Mesenchymal stem cell (in vitro differentiated cells and primary cell): ENCODE measurements at regions not wholly inside any gene's neighbourhood (a gene's known extent, or its start where the extent isn't known, plus 50 kb on each side); places are given as distances from the start of the nearest gene placed in this dataset.
"Not testable (repeated sequence)": the region's sequence is repeated elsewhere in the genome, so short reads cannot be mapped to it uniquely, and the experiment has no call there.

Experiments used
- DNase-seq: peaks from one replicate; pipeline ENCODE4 v3.0.0-alpha.2; 2013
- H2AFZ ChIP-seq: one replicate; pipeline ENCODE4 v1.6.1; 2013; ENCODE audit warnings: low read depth, mild to moderate bottlenecking, control low read depth, inconsistent platforms, low read length, moderate library complexity
- H2AK5ac ChIP-seq: 2 replicates; pipeline ENCODE4 v1.6.1; 2013; ENCODE audit warnings: low read length, moderate library complexity, mild to moderate bottlenecking, inconsistent platforms; ENCODE audit not compliant: severe bottlenecking
- H2BK120ac ChIP-seq: one replicate; pipeline ENCODE4 v1.6.1; 2013; ENCODE audit warnings: low read depth, mild to moderate bottlenecking, inconsistent platforms, low read length, moderate library complexity
- H2BK12ac ChIP-seq, 2 experiments: one replicate each; pipeline ENCODE4 v1.6.1; 2013; ENCODE audit warnings: inconsistent platforms in 2 of 2, low read length in 2 of 2, mild to moderate bottlenecking in 2 of 2, moderate library complexity in 2 of 2, control low read depth in 1 of 2
- H2BK15ac ChIP-seq: one replicate; pipeline ENCODE4 v1.6.1; 2013; ENCODE audit warnings: mild to moderate bottlenecking, low read depth, inconsistent platforms; ENCODE audit not compliant: poor library complexity, severe bottlenecking
- H2BK5ac ChIP-seq: 2 replicates; pipeline ENCODE4 v1.6.1; 2013; ENCODE audit warnings: low read depth, mild to moderate bottlenecking, low read length, control low read depth, inconsistent platforms; ENCODE audit not compliant: poor library complexity, severe bottlenecking
- H3K14ac ChIP-seq, 2 experiments: one replicate each; pipeline ENCODE4 v1.6.1; 2013; ENCODE audit warnings: inconsistent platforms in 2 of 2, low read length in 2 of 2, control low read depth in 1 of 2, mild to moderate bottlenecking in 1 of 2, moderate library complexity in 1 of 2
- H3K18ac ChIP-seq, 2 experiments: one replicate each; pipeline ENCODE4 v1.6.1; 2013; ENCODE audit warnings: inconsistent platforms in 2 of 2, low read length in 2 of 2, control low read depth in 1 of 2, low read depth in 1 of 2, mild to moderate bottlenecking in 1 of 2
- H3K23ac ChIP-seq, 2 experiments: one replicate each; pipeline ENCODE4 v1.6.1; 2013; ENCODE audit warnings: inconsistent platforms in 2 of 2, low read length in 2 of 2, mild to moderate bottlenecking in 2 of 2, moderate library complexity in 2 of 2, control low read depth in 1 of 2
- H3K27ac ChIP-seq: 2 replicates; pipeline ENCODE4 v1.5.1; 2013; ENCODE audit warnings: mild to moderate bottlenecking, moderate library complexity, low read length, control low read depth, inconsistent platforms; ENCODE audit not compliant: poor library complexity, severe bottlenecking
- H3K27me3 ChIP-seq, 2 experiments: 2 replicates each; pipeline versions ENCODE4 v1.6.1 to v1.7.0; 2013; ENCODE audit warnings: low read length in 2 of 2, mild to moderate bottlenecking in 2 of 2, moderate library complexity in 2 of 2, control low read depth in 1 of 2, inconsistent platforms in 1 of 2; ENCODE audit not compliant: control insufficient read depth in 1 of 2, insufficient read depth in 1 of 2
- H3K36me3 ChIP-seq, 2 experiments: 2 replicates each; pipeline versions ENCODE4 v1.6.1 to v1.7.0; 2013; ENCODE audit warnings: low read length in 2 of 2, control low read depth in 1 of 2, inconsistent platforms in 1 of 2, low read depth in 1 of 2, mild to moderate bottlenecking in 1 of 2; ENCODE audit not compliant: insufficient read depth in 2 of 2, control insufficient read depth in 1 of 2
- H3K4ac ChIP-seq, 2 experiments: one replicate each; pipeline ENCODE4 v1.6.1; 2013; ENCODE audit warnings: inconsistent platforms in 2 of 2, low read length in 2 of 2, mild to moderate bottlenecking in 2 of 2, moderate library complexity in 2 of 2, control low read depth in 1 of 2, low read depth in 1 of 2
- H3K4me1 ChIP-seq: 2 replicates; pipeline ENCODE4 v1.6.1; 2013; ENCODE audit warnings: low read depth, low read length, control low read depth; ENCODE audit not compliant: control insufficient read depth, insufficient read depth
- H3K4me2 ChIP-seq: 2 replicates; pipeline ENCODE4 v1.6.1; 2013; ENCODE audit warnings: low read length, mild to moderate bottlenecking, inconsistent platforms; ENCODE audit not compliant: poor library complexity, severe bottlenecking
- H3K4me3 ChIP-seq, 2 experiments: 2 replicates each; pipeline versions ENCODE4 v1.5.1 to v1.7.0; 2013; ENCODE audit warnings: low read length in 2 of 2, mild to moderate bottlenecking in 2 of 2, control low read depth in 1 of 2, low read depth in 1 of 2; ENCODE audit not compliant: insufficient read depth in 1 of 2
- H3K79me1 ChIP-seq: replicated peaks from 2 replicates; pipeline ENCODE4 v1.6.1; 2013; ENCODE audit warnings: mild to moderate bottlenecking, control low read depth, low read length, inconsistent platforms; ENCODE audit not compliant: poor library complexity, severe bottlenecking
- H3K9ac ChIP-seq: 2 replicates; pipeline ENCODE4 v1.7.0; 2013; ENCODE audit warnings: mild to moderate bottlenecking, low read length, moderate library complexity
- H3K9me3 ChIP-seq: 2 replicates; pipeline ENCODE4 v1.7.0; 2013; ENCODE audit warnings: mild to moderate bottlenecking, low read length; ENCODE audit not compliant: control insufficient read depth
- H4K8ac ChIP-seq: one replicate; pipeline ENCODE4 v1.6.1; 2013; ENCODE audit warnings: inconsistent platforms, mild to moderate bottlenecking, low read length, moderate library complexity
- H4K91ac ChIP-seq: one replicate; pipeline ENCODE4 v1.6.1; 2013; ENCODE audit warnings: mild to moderate bottlenecking, low read length, inconsistent platforms
- WGBS: methylation state at CpG from one replicate; pipeline ENCODE4 v1.1.7; 2013; ENCODE audit warnings: mixed read lengths; 5-methylcytosine and 5-hydroxymethylcytosine counted together

DNA sequence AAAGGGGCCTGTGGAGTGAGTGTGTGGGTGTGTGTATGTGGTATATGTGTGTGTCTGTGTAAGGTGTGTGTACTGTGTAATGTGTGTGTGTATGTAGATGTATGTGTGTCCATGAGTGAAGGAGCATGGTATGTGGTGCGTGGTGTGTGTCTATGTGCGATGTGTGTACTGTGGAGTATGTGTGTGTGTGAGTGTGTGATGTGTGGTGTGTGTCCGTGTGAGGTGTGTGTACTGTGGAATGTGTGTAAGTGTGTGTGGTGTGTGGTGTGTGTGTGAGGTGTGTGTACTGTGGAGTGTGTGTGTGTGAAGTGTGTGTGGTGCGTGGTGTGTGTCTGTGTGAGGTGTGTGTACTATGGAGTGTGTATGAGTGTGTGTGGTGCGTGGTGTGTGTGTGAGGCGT, 83.1 kb upstream of the PRR5 start:
- H3K9ac ChIP-seq, H2AFZ ChIP-seq, H3K4me3 ChIP-seq, H4K8ac ChIP-seq, H2BK5ac ChIP-seq, DNase-seq, H2AK5ac ChIP-seq, H3K27ac ChIP-seq, H2BK120ac ChIP-seq, H3K36me3 ChIP-seq, H3K79me1 ChIP-seq, H3K4me2 ChIP-seq, H3K4ac ChIP-seq, H2BK15ac ChIP-seq, H3K23ac ChIP-seq, H3K9me3 ChIP-seq: not testable (repeated sequence)
- H4K91ac ChIP-seq = peak overlapping the region; percentile 67
- H3K4me1 ChIP-seq = peaks cover 11% of the 10 kb centered on the region
- H3K14ac ChIP-seq = peak overlapping the region in 1 of 2 experiments; percentile 61
- H3K27me3 ChIP-seq = peaks cover 19 to 45% of the 10 kb centered on the region in 2 experiments
- H2BK12ac ChIP-seq = peak overlapping the region in 1 of 2 experiments; percentile 84
- peak overlapping the region in 1 of 2 experiments; percentile 65 for H3K18ac ChIP-seq
- WGBS = 93% methylated on average over 6 of the region's 6 CpGs

- H3K4me3 ChIP-seq = no peak overlapping the region
- no peak overlapping the region for H3K18ac ChIP-seq
- H4K91ac ChIP-seq = no peak overlapping the region
- H3K4me1 ChIP-seq = peaks cover 11% of the 10 kb centered on the region
- H3K79me1 ChIP-seq = no peaks in the 10 kb centered on the region
- H2BK5ac ChIP-seq = no peak overlapping the region
- H3K23ac ChIP-seq = no peak overlapping the region
- peaks cover 19 to 42% of the 10 kb centered on the region in 2 experiments for H3K27me3 ChIP-seq
- H3K4ac ChIP-seq = no peak overlapping the region
- no peak overlapping the region for H2BK12ac ChIP-seq
- peaks cover 7% of the 10 kb centered on the region for H3K9me3 ChIP-seq
- no peak overlapping the region for H3K14ac ChIP-seq
- H2BK120ac ChIP-seq = no peak overlapping the region
- no peak overlapping the region for H3K27ac ChIP-seq
- H2AK5ac ChIP-seq = no peak overlapping the region
- H3K36me3 ChIP-seq = no peaks in the 10 kb centered on the region
- no peak for DNase-seq
- H2BK15ac ChIP-seq = no peak overlapping the region
- H2AFZ ChIP-seq = no peak overlapping the region
- H3K4me2 ChIP-seq = no peak overlapping the region
- H3K9ac ChIP-seq = no peak overlapping the region
- no peak overlapping the region for H4K8ac ChIP-seq
- WGBS = 79% methylated on average over 17 of the region's 17 CpGs
These were observed 83.6 kb upstream of the PRR5 start for GRCh38 chr22:44618400-44618799.

- no peak for DNase-seq
- H3K18ac ChIP-seq = peak overlapping the region in 1 of 2 experiments; percentile 34
- no peak overlapping the region for H4K8ac ChIP-seq
- H2BK15ac ChIP-seq = no peak overlapping the region
- no peak overlapping the region for H2AK5ac ChIP-seq
- no peak overlapping the region for H2BK5ac ChIP-seq
- H3K27ac ChIP-seq = no peak overlapping the region
- peaks cover 12% of the 10 kb centered on the region for H3K9me3 ChIP-seq
- H3K4ac ChIP-seq = no peak overlapping the region
- H3K9ac ChIP-seq = no peak overlapping the region
- no peaks in the 10 kb centered on the region for H3K79me1 ChIP-seq
- no peak overlapping the region for H2BK120ac ChIP-seq
- no peak overlapping the region for H3K23ac ChIP-seq
- no peak overlapping the region for H3K4me2 ChIP-seq
- H4K91ac ChIP-seq = peak overlapping the region; percentile 71
- H3K27me3 ChIP-seq = peaks cover 19 to 42% of the 10 kb centered on the region in 2 experiments
- H2BK12ac ChIP-seq = no peak overlapping the region
- no peak overlapping the region for H3K4me3 ChIP-seq
- H2AFZ ChIP-seq = no peak overlapping the region
- H3K36me3 ChIP-seq = no peaks in the 10 kb centered on the region
- 96% methylated on average over 4 of the region's 4 CpGs for WGBS
- peak overlapping the region in 1 of 2 experiments; percentile 90 for H3K14ac ChIP-seq
- peaks cover 11% of the 10 kb centered on the region for H3K4me1 ChIP-seq
These were observed 84.2 kb upstream of the PRR5 start for GRCh38 chr22:44617828-44618227.

DNA sequence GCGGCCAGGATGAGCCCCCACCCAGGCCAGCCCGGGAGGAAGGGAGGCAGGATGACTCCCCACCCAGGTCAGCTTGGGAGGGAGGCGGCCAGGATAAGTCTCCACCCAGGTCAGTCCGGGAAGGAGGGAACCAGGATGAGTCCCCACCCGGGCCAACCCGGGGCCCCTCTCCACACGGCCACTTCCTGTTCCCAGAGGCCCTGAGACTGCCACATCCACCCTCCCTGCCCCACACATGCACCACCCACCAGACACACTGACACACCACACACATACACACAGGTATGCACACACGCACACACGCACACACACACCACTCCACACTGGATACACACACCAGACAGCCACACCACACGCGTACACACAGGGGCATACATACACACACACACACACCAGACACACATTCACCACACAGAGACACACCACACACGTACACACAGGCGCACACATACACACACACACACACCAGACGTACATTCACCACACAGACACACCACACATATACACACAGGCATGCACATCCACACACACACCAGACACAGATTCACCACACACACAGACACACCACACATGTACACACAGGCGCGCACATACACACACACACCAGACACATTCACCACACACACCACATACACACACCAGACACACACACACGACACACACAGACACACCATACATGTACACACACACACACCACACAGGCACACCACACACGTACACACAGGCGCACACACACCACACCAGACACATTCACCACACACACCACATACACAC, 84.9 kb upstream of the PRR5 start:
- Histone ChIP-seq H3K18ac (peak overlapping the region in 1 of 2 experiments; percentile 80), H3K4ac (peak overlapping the region in 1 of 2 experiments; percentile 35), H3K4me1 (peaks cover 7% of the 10 kb centered on the region), H3K4me2 (no peak overlapping the region), H2BK15ac (peak overlapping the region; percentile 13), H3K36me3 (no peaks in the 10 kb centered on the region), H3K14ac (peak overlapping the region in 1 of 2 experiments; percentile 90), H3K9ac (no peak overlapping the region), H4K91ac (peak overlapping the region; percentile 76), H4K8ac (peak overlapping the region; percentile 5), H2AFZ (no peak overlapping the region), H3K27me3 (peaks cover 12 to 38% of the 10 kb centered on the region in 2 experiments), H3K9me3 (peaks cover 15% of the 10 kb centered on the region), H3K4me3 (peak overlapping the region in 1 of 2 experiments; percentile 16), H2BK120ac (no peak overlapping the region), H2BK12ac (peak overlapping the region in 1 of 2 experiments; percentile 74), H3K23ac (peak overlapping the region in 1 of 2 experiments; percentile 56), H3K79me1 (no peaks in the 10 kb centered on the region), H3K27ac (no peak overlapping the region), H2BK5ac (no peak overlapping the region), H2AK5ac (no peak overlapping the region)
- no peak for DNase-seq
- 84% methylated on average over 18 of the region's 19 CpGs for WGBS
